Astrocyte of the spinal cord (primary cell): ENCODE measurements at regions not wholly inside any gene's neighbourhood (a gene's known extent, or its start where the extent isn't known, plus 50 kb on each side); places are given as distances from the start of the nearest gene placed in this dataset.
"Not testable (repeated sequence)": the region's sequence is repeated elsewhere in the genome, so short reads cannot be mapped to it uniquely, and the experiment has no call there.

ENCODE experiments used
- DNase-seq: peaks from one replicate; pipeline ENCODE4 v3.0.0; 2011; ENCODE audit warnings: low read depth, low spot score
- H3K4me3 ChIP-seq: 2 replicates; pipeline ENCODE4 v1.5.1; 2011; ENCODE audit warnings: low read depth, mild to moderate bottlenecking, low read length, moderate library complexity
- in situ Hi-C: cut with HindIII; loops from 2 replicates; pipeline ENCODE4 v1.10.0; 2017; ENCODE audit warnings: low sequenced_read_pairs
- TF ChIP-seq, protein P1 (sequence below): IDR thresholded peaks from 2 replicates; pipeline ENCODE4 v1.5.1; 2012; ENCODE audit warnings: low read depth, mild to moderate bottlenecking, low read length, inconsistent platforms

- in situ Hi-C loops: no loop called here
- TF ChIP-seq, protein P1, sequence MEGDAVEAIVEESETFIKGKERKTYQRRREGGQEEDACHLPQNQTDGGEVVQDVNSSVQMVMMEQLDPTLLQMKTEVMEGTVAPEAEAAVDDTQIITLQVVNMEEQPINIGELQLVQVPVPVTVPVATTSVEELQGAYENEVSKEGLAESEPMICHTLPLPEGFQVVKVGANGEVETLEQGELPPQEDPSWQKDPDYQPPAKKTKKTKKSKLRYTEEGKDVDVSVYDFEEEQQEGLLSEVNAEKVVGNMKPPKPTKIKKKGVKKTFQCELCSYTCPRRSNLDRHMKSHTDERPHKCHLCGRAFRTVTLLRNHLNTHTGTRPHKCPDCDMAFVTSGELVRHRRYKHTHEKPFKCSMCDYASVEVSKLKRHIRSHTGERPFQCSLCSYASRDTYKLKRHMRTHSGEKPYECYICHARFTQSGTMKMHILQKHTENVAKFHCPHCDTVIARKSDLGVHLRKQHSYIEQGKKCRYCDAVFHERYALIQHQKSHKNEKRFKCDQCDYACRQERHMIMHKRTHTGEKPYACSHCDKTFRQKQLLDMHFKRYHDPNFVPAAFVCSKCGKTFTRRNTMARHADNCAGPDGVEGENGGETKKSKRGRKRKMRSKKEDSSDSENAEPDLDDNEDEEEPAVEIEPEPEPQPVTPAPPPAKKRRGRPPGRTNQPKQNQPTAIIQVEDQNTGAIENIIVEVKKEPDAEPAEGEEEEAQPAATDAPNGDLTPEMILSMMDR: no peak
- no peak for DNase-seq
- no peak overlapping the region for H3K4me3 ChIP-seq
These were observed 106.6 kb downstream of the NPY start for GRCh38 chr7:24390376-24391157.

DNA sequence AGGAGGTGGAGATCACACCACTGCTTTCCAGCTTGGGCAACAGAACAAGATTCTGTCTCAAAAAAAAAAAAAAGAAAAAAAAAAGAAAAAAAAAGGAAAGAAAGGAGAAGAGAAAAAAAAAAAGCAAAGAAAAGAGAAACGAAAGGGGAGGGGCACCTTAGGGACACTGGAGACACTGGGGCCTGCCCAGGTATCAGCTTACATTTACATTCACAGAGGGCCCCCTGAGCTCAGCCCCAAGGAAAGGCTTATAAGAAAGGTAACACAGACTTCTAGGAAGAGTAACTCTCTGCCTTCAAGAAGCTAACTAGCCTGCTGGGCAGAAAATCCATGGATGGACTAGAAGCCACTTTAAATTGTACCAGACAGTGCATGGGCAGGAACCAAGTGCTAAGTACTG is 108.8 kb downstream of the NPY start:
- DNase-seq: no peak
- TF ChIP-seq, protein P1: no peak
- H3K4me3 ChIP-seq: no peak overlapping the region
- in situ Hi-C loops: no loop called here

GRCh38 chr7:24395512-24395911 is 111.5 kb downstream of the NPY start:
- in situ Hi-C loops: no loop called here
- TF ChIP-seq, protein P1: no peak
- DNase-seq: no peak
- H3K4me3 ChIP-seq: no peak overlapping the region

- H3K4me3 ChIP-seq, DNase-seq, in situ Hi-C loops: not testable (repeated sequence)
These were observed 112.4 kb downstream of the NPY start for GRCh38 chr7:24396387-24396786.

DNA sequence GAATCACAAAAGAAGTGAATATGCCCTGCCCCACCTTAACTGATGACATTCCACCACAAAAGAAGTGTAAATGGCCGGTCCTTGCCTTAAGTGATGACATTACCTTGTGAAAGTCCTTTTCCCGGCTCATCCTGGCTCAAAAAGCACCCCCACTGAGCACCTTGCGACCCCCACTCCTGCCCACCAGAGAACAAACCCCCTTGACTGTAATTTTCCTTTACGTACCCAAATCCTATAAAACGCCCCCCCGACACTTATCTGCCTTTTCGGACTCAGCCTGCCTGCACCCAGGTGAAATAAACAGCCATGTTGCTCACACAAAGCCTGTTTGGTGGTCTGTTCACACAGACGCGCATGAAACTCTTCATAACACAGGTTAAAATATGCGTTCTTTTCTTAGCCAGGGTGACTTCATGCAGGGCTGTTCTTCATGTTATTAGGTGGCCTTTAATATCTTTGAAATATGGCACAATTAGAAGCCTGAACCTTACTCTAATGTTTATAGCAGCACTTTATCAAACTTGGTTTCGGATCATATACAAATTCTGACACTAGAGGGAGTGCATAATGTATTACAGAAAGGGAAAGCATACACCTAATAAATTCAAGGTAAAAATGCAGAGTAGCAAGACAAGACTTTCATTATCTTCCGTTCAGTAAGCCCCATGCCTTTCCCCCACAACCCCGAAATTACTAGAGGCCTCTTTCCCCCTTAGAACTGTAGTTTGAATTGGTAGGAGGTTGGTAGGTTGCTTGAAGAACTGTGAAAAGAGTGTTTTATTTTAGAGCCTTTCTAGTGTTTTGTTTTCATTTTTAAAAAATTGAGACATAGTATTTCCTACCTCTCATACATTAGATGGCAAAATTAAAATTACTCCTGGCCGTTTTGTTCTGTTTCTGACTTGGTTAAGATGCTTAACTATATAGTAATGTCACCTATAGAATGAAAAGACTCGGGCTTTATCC is 117.9 kb downstream of the NPY start:
- TF ChIP-seq, protein P1: peak; percentile 55
- DNase-seq: peak; percentile 50
- in situ Hi-C loops: no loop called here
- no peak overlapping the region for H3K4me3 ChIP-seq

- H3K4me3 ChIP-seq: no peak overlapping the region
- DNase-seq: no peak
- in situ Hi-C loops: no loop called here
- TF ChIP-seq, protein P1: no peak
These were observed 118.7 kb downstream of the NPY start for GRCh38 chr7:24402655-24403054.

GRCh38 chr7:24403557-24403956 is 119.6 kb downstream of the NPY start:
- TF ChIP-seq, protein P1: no peak
- in situ Hi-C loops: no loop called here
- DNase-seq: no peak
- no peak overlapping the region for H3K4me3 ChIP-seq
